Endothelial cell of umbilical vein (primary cell): ENCODE measurements at regions not wholly inside any gene's neighbourhood (a gene's known extent, or its start where the extent isn't known, plus 50 kb on each side); places are given as distances from the start of the nearest gene placed in this dataset.

Source experiments
- EZH2 ChIP-seq: IDR thresholded peaks from 2 replicates; pipeline ENCODE4 v1.6.1; 2012; ENCODE audit warnings: borderline replicate concordance, low read depth, mild to moderate bottlenecking, moderate library complexity, low read length, inconsistent platforms; ENCODE audit not compliant: severe bottlenecking
- TF ChIP-seq, protein P1 (sequence below): IDR thresholded peaks from 2 replicates; pipeline ENCODE4 v1.6.1; 2011; ENCODE audit not compliant: insufficient read depth, insufficient read length

DNA sequence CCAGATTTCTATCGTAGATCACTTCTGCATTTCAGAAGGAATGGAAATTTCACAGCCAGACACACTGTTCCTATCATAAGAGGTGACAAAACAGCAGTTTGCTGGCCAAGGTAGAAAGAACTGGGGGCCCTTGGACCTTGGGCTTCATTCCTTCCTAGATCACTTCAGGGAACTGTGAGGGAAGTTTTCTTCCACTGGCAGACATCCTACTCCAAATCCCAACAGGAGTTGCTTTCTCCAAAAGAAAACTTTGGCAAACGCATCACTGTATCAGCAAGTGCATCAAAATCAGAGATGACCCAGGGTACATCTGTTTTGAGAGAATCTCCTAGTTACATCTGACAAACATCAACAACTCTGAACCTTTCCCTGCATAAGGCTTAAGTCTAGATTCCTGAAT lies 348.4 kb upstream of the KLHL29 start:
- no peak for TF ChIP-seq EZH2
- TF ChIP-seq, protein P1, sequence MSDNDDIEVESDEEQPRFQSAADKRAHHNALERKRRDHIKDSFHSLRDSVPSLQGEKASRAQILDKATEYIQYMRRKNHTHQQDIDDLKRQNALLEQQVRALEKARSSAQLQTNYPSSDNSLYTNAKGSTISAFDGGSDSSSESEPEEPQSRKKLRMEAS: no peak
